Endothelial cell of umbilical vein (primary cell): ENCODE measurements at regions not wholly inside any gene's neighbourhood (a gene's known extent, or its start where the extent isn't known, plus 50 kb on each side); places are given as distances from the start of the nearest gene placed in this dataset.

Experiments
- BruUV-seq: library from RNA; stranded (reverse); fragments of 400-500 nt; replicated peaks from 2 replicates; lab custom pipeline; 2021; lab: Mats Ljungman, UMichigan
- CTCF ChIA-PET: fragments of 300-600, 350-600 bp; sonication (Branson Sonifier 250); formaldehyde crosslinking; loops from one replicate; lab custom pipeline; 2021; ENCODE audit warnings: antibody characterized with exemption, inconsistent platforms; lab: Charles Lee
- POLR2A ChIA-PET: fragments of 300-600, 350-600 bp; sonication (Branson Sonifier 250); formaldehyde crosslinking; loops from one replicate; lab custom pipeline; 2021; ENCODE audit warnings: antibody characterized with exemption, inconsistent platforms; lab: Charles Lee
- DNase-seq: peaks from one replicate; pipeline ENCODE4 v3.0.0-alpha.2; 2011; ENCODE audit warnings: low read depth, low spot score
- FAIRE-seq: peaks from 2 replicates; lab custom pipeline; 2011; peaks lifted over from hg19 to GRCh38; lab: Jason Lieb, UNC
- H2AFZ ChIP-seq: 2 replicates; pipeline ENCODE4 v1.6.0; 2012; ENCODE audit warnings: low read depth, low read length, control low read depth, inconsistent platforms
- H3K27ac ChIP-seq: 2 replicates; pipeline ENCODE4 v1.5.1; 2011; ENCODE audit warnings: low read depth, mild to moderate bottlenecking, control low read depth, low read length, moderate library complexity; ENCODE audit not compliant: insufficient read depth
- H3K27me3 ChIP-seq, 2 experiments: 2 replicates each; pipeline versions ENCODE4 v1.6.0 to v1.6.1; 2011; ENCODE audit warnings: low read length in 2 of 2, mixed read lengths in 1 of 2; ENCODE audit not compliant: control insufficient read depth in 2 of 2, insufficient read depth in 2 of 2
- H3K36me3 ChIP-seq, 2 experiments: 2 replicates in 1 of 2; 3 replicates in 1 of 2; pipeline ENCODE4 v1.5.1; 2011; ENCODE audit warnings: low read length in 2 of 2, mild to moderate bottlenecking in 1 of 2, moderate library complexity in 1 of 2; ENCODE audit not compliant: control insufficient read depth in 2 of 2, insufficient read depth in 2 of 2; ENCODE audit errors: extremely low read depth in 1 of 2
- H3K4me1 ChIP-seq: 3 replicates; pipeline ENCODE4 v1.5.1; 2011; ENCODE audit warnings: mild to moderate bottlenecking, low read length; ENCODE audit not compliant: control insufficient read depth, insufficient read depth; ENCODE audit errors: extremely low read depth
- H3K4me2 ChIP-seq: 2 replicates; pipeline ENCODE4 v1.6.1; 2011; ENCODE audit warnings: low read length, control low read depth, mixed read lengths; ENCODE audit not compliant: insufficient read depth
- H3K4me3 ChIP-seq, 3 experiments: fragments of 200-600 bp in 1 of 3; sonication (generic), shearing (Covaris generic) in 1 of 3; replicated peaks in 1 of 3; 2 replicates each; pipeline ENCODE4 v1.5.1; 2011 to 2016; ENCODE audit warnings: control low read depth in 3 of 3, low read length in 3 of 3, mild to moderate bottlenecking in 2 of 3, inconsistent platforms in 1 of 3, low read depth in 1 of 3, moderate library complexity in 1 of 3; ENCODE audit not compliant: insufficient read depth in 1 of 3
- H3K79me2 ChIP-seq: 2 replicates; pipeline ENCODE4 v1.6.0; 2012; ENCODE audit warnings: low read length, inconsistent platforms; ENCODE audit not compliant: control insufficient read depth, insufficient read depth
- H3K9ac ChIP-seq: replicated peaks from 2 replicates; pipeline ENCODE3; 2011; ENCODE audit warnings: low read length, control low read depth; ENCODE audit not compliant: insufficient read depth; ENCODE audit errors: extremely low read depth
- H3K9me1 ChIP-seq: replicated peaks from 3 replicates; pipeline ENCODE4 v1.6.0; 2011; ENCODE audit warnings: mild to moderate bottlenecking, low read length; ENCODE audit not compliant: control insufficient read depth, insufficient read depth; ENCODE audit errors: extremely low read depth
- H3K9me3 ChIP-seq: replicated peaks from 2 replicates; pipeline ENCODE4 v1.5.1; 2012; ENCODE audit warnings: low read length, inconsistent platforms; ENCODE audit not compliant: control insufficient read depth, insufficient read depth
- H4K20me1 ChIP-seq: replicated peaks from 2 replicates; pipeline ENCODE3; 2011; ENCODE audit warnings: mild to moderate bottlenecking, low read length; ENCODE audit not compliant: control insufficient read depth, insufficient read depth; ENCODE audit errors: extremely low read depth
- CTCF ChIP-seq, 2 donors: IDR thresholded peaks; 1 replicate in 1 of 2; 2 replicates in 1 of 2; pipeline ENCODE4 v1.5.1; 2011; ENCODE audit warnings: low read length in 2 of 2, mild to moderate bottlenecking in 2 of 2, moderate library complexity in 2 of 2, control low read depth in 1 of 2, inconsistent platforms in 1 of 2, low read depth in 1 of 2; ENCODE audit not compliant: insufficient read depth in 1 of 2; ENCODE audit errors: extremely low read depth in 1 of 2
- JUN ChIP-seq: IDR thresholded peaks from 2 replicates; pipeline ENCODE4 v1.6.1; 2011; ENCODE audit warnings: borderline replicate concordance, low read depth; ENCODE audit not compliant: insufficient read length, insufficient read depth
- POLR2AphosphoS5 ChIP-seq: IDR thresholded peaks from 2 replicates; pipeline ENCODE4 v1.6.1; 2012; ENCODE audit warnings: low read depth, mild to moderate bottlenecking, control low read depth, low read length, moderate library complexity; ENCODE audit not compliant: insufficient read depth
- dilution Hi-C: fragments of 300-500 bp; cut with MboI; formaldehyde crosslinking; loops from one replicate; pipeline ENCODE4 v1.15.0; 2019; ENCODE audit warnings: low sequenced_read_pairs; ENCODE audit not compliant: extremely low pct_ligation_motif_present
- intact Hi-C: fragments of 100-400 bp; cut with micrococcal nuclease; formaldehyde crosslinking; loops from one replicate; pipeline ENCODE4 v1.10.0; 2022

- no peaks in the 10 kb centered on the region for H3K4me1 ChIP-seq
- no peaks in the 10 kb centered on the region for H3K79me2 ChIP-seq
- POLR2A ChIA-PET = no interaction called here
- no peak overlapping the region for H2AFZ ChIP-seq
- BruUV-seq = no TSS peak
- DNase-seq (no peak), FAIRE-seq (no peak)
- H3K9me3 ChIP-seq = peaks cover 4% of the 10 kb centered on the region
- dilution Hi-C loops = no loop called here
- H3K27me3 ChIP-seq = no peaks in the 10 kb centered on the region
- H3K36me3 ChIP-seq = no peaks in the 10 kb centered on the region
- H3K27ac ChIP-seq = no peak overlapping the region
- H3K4me2 ChIP-seq = no peak overlapping the region
- CTCF ChIA-PET = no interaction called here
- no peaks in the 10 kb centered on the region for H3K9me1 ChIP-seq
- no peaks in the 10 kb centered on the region for H4K20me1 ChIP-seq
- no peak overlapping the region for H3K4me3 ChIP-seq
- intact Hi-C loops = no loop called here
- TF ChIP-seq JUN (no peak), POLR2AphosphoS5 (no peak), CTCF (IDR thresholded peaks at IDR 0.05; ENCODE audit: extremely low read depth in 1 of 2, insufficient read depth in 1 of 2, low read depth in 1 of 2, low read length in 2 of 2) (no peak)
- H3K9ac ChIP-seq = no peak overlapping the region
Observed at GRCh38 chr6:1057490-1058135, 254.3 kb upstream of the FOXQ1 start.
